Activated gamma-delta T cell treated with anti-CD3 and anti-CD28 coated beads, Interleukin-2, amount 50 U/mL, for 16 hours (primary cell): ENCODE measurements at regions not wholly inside any gene's neighbourhood (a gene's known extent, or its start where the extent isn't known, plus 50 kb on each side); places are given as distances from the start of the nearest gene placed in this dataset.

Source experiments
- DNase-seq: peaks from one replicate; pipeline ENCODE4 v3.0.0-alpha.2; 2020; ENCODE audit warnings: low read depth

DNA sequence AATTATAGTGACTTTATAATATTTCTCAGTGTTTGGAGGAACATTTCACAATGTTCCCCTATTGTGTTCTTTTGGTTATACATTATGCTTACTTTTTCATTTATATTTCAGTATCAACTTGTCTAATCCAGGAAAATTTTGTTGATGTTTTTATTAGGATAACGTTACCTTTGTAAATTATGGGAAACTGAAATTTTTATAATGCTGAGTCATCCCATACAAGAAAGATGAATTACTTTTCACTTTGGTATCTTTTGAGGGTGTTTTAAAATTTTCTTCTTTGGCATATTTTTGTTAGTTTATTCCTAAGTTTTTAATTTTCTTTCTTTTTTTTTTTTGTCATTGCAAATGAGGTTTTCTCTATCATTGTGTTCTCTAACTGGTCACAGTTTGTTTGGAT, 542.7 kb downstream of the SLC16A7 start:
- no peak for DNase-seq

DNA sequence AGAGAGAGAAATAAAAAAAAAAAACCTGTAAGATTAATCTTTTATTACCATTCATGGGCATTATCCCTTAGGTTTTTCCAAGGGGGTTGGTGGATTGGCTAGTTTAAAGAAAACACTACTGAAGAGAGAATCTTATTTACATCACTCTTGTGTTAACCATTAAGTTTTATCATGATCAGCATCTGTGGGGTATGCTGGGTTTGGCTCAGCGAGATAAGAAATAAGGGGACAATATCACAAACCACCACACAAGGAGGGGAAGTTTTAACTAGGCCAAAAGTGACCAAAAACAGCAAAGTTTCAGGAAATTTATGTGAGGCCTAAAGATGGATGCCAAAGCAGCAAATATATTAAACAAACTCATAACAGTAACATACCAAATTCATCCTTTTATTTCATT, 548.6 kb downstream of the SLC16A7 start:
- no peak for DNase-seq

- DNase-seq, result no peak
Measured at GRCh38 chr12:60148109-60148508, 552.3 kb downstream of the SLC16A7 start.

GRCh38 chr12:60148831-60149230, 553.0 kb downstream of the SLC16A7 start:
- DNase-seq, result no peak

GRCh38 chr12:60152756-60153155, 556.9 kb downstream of the SLC16A7 start:
- DNase-seq, result no peak

DNA sequence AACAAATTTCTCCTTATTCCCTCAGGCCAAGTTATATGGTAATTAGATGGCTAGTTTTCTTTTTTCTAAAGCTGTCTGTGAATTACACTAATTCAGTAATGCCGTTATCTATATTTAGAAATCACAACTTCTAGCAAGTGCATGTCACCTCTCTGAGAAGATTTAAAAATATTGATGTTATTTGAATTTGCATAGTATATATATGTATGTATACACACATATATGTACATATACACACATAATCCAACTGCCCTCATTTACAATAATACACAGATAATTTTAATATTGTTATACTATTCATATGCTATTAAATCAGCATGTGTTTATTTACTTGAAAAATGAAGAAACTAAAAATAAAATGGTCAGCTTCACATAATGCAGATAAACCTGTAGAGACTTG, 563.9 kb downstream of the SLC16A7 start:
- no peak for DNase-seq

DNA sequence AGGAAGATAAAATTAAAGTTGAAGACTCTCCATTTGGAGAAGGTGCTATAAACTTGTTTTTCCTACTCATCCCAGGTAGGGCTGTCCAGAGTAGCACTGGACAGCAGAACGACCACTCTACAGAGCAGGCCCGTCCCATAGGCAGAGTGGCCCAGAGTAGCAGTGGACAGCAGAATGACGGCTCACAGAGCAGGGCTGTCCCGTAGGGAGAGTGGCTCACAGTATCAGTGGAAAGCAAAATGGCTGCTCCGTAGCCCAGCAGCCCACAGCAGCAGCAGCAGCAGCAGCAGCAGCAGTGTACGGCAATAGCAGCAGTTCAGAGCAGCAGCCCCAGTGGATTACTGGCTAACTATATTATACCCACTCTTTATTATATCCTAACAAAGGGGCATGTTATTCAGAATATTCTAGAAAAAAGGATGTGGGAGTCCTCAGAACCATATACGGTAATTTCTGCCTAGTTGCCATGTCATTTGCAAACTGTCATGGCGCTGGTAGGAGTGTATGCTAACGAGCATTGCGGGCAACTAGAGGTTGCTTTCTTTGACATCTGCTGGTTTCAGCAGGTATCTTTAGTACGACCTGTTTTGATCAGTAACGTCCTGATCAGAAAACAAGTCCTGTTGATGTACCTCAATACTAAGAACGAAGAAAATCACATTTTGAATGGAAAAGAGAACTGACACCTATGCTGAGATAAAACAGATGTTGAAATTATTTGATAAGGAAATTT, 567.3 kb downstream of the SLC16A7 start:
- DNase-seq, result no peak

DNA sequence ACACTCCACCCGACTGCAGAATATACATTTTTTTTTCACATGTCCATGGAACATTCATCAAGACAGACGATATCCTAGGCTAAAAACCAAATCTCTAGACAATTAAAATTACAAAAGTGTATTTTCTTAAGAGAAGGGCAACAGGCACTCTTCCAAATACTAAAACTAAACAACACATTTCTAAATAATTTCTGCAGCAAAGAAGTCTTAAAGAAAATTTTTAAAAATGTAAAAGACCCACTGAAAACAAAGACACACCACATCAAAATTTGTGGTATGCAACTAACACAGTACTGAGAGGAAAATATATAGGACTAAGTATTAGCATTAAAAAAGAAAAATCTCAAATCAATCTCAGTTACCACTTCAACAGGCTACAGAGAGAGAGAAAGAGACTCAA, 570.0 kb downstream of the SLC16A7 start:
- DNase-seq, result no peak

DNA sequence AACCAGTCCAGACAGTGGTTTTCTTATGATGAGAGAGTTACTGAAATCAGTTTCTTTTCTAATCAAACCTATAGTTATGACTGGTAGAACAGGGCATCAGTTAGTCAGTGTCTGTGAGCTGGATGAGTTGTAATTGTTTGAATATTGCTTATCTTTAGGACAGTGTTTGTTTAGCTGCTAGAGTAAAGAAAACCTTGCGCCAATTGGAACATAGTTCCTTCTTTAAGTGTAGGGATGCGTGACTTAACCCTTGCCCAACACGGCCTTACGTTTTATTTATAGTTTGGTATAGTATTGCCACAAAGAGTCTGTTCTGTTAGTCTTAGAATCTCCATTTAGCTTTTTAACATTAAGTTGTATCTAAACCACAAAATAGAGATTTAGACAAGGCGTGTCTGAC, 572.6 kb downstream of the SLC16A7 start:
- DNase-seq, result no peak

GRCh38 chr12:60169904-60170303, 574.1 kb downstream of the SLC16A7 start:
- DNase-seq, result no peak

GRCh38 chr12:60172266-60173211, 576.7 kb downstream of the SLC16A7 start:
- no peak for DNase-seq

DNA sequence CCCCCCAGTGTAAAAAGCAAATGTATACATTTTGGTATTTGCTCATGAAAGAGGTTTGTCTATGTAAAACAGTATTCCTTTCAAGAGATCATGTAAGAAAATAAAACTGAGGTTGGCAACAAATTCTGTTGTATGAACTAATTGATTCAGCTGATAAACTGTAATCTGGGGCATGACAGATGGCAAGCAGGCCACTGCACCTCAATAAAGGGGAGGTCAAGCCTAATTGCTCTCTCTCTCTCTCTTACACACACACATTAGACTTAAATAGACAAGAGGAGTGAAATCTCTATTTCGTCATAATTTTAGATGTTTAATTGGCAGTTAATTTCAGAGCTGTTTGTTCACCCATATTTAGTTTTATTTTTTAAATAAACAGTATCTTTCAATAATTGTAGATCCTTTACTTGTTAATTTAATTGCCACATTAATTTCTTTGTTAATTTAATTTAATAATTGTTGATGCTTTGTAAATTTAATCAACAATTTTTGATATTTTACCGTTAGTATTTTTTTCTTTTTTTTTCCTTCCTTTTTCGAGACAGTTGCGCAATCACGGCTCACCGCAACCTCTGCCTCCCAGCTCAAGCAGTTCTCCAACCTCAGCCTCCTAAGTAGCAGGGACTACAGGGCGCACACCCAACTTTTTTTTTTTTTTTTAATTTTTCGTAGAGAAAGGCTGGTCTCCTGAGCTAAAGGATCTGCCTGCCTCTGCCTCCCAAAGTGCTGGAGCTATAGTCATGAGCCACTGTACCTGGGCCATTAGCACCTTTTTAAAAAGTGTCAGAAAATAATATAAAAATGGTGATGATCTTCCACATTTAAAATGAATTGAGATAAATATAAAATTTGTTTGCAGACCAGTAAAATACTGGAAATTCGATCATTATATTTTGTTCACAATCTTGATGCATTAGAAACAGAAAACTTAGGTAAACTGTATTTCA, 577.7 kb downstream of the SLC16A7 start:
- no peak for DNase-seq

- DNase-seq, result no peak
Measured at GRCh38 chr12:60174476-60174875, 578.6 kb downstream of the SLC16A7 start.

- no peak for DNase-seq
Measured at GRCh38 chr12:60174941-60175340, 579.1 kb downstream of the SLC16A7 start.

GRCh38 chr12:60176891-60177290, 581.1 kb downstream of the SLC16A7 start:
- DNase-seq, result no peak

- DNase-seq, result no peak
Measured at GRCh38 chr12:60180298-60180697, 584.5 kb downstream of the SLC16A7 start.

GRCh38 chr12:60182354-60182753, 586.5 kb downstream of the SLC16A7 start:
- no peak for DNase-seq

- DNase-seq, result no peak
Measured at GRCh38 chr12:60184096-60184495, 588.3 kb downstream of the SLC16A7 start.

GRCh38 chr12:60185060-60185459, 589.2 kb downstream of the SLC16A7 start:
- DNase-seq, result no peak

DNA sequence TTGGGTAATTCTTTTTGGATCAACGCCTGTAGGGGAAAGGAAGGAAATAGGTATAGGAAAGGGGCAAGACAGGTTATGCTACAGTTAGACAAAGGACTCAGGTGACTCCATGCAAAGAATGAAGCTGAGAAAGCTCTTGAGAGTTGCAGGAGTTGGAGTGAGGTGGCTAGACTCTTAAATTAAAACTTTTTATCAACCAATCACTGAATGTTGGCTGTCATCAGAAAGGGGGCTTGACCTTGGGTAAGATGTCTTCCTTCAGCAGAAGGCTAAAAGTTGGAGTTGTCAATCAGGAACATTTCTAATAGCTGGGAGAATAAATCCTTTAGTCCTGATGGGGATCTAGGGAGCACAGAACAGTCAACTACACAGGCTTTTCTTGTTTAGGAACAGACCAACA, 595.4 kb downstream of the SLC16A7 start:
- no peak for DNase-seq

GRCh38 chr12:60191676-60192359, 596.0 kb downstream of the SLC16A7 start:
- DNase-seq, result no peak

GRCh38 chr12:60194678-60195077, 598.8 kb downstream of the SLC16A7 start:
- no peak for DNase-seq
